HCT116 (cell line): ENCODE measurements at regions not wholly inside any gene's neighbourhood (a gene's known extent, or its start where the extent isn't known, plus 50 kb on each side); places are given as distances from the start of the nearest gene placed in this dataset.

Source experiments
- ELF1 ChIP-seq: IDR thresholded peaks from 2 replicates; pipeline ENCODE4 v1.6.1; 2012; ENCODE audit warnings: low read depth, borderline replicate concordance
- EZH2 ChIP-seq: fragments of 200-600 bp; sonication (generic); IDR thresholded peaks from 2 replicates; pipeline ENCODE4 v1.6.1; 2017; ENCODE audit warnings: antibody characterized with exemption, mixed run types
- RAD21 ChIP-seq: IDR thresholded peaks from 2 replicates; pipeline ENCODE4 v1.6.1; 2012; ENCODE audit warnings: low read depth, mild to moderate bottlenecking
- ZFX ChIP-seq: fragments of 450-650 bp; IDR thresholded peaks from 2 replicates; pipeline ENCODE4 v1.6.1; 2017
- ZNF274 ChIP-seq: fragments of 200-500 bp; sonication (Bioruptor generic); IDR thresholded peaks from 2 replicates; pipeline ENCODE4 v1.6.1; 2014; ENCODE audit warnings: mild to moderate bottlenecking, low read depth, low read length, inconsistent platforms
- TF ChIP-seq, protein P1 (sequence below), 3 experiments: fragments of 200-600 bp in 1 of 3; sonication (generic) in 1 of 3; IDR thresholded peaks in 2 of 3; conservative IDR thresholded peaks in 1 of 3; 2 replicates each; pipeline ENCODE4 v1.5.1; 2012 to 2017; ENCODE audit warnings: low read depth in 2 of 3, low read length in 2 of 3, antibody characterized with exemption in 1 of 3, borderline replicate concordance in 1 of 3, control low read depth in 1 of 3, mild to moderate bottlenecking in 1 of 3, mixed read lengths in 1 of 3, mixed run types in 1 of 3, moderate library complexity in 1 of 3; ENCODE audit not compliant: insufficient read depth in 1 of 3
- TF ChIP-seq, protein P2 (sequence below): IDR thresholded peaks from 2 replicates; pipeline ENCODE4 v1.6.1; 2012; ENCODE audit warnings: low read depth
- TF ChIP-seq, protein P3 (sequence below): IDR thresholded peaks from 2 replicates; pipeline ENCODE4 v1.6.1; 2012

GRCh38 chr4:123556526-123556925 lies 159.9 kb downstream of the SPRY1 start:
- TF ChIP-seq, protein P1, sequence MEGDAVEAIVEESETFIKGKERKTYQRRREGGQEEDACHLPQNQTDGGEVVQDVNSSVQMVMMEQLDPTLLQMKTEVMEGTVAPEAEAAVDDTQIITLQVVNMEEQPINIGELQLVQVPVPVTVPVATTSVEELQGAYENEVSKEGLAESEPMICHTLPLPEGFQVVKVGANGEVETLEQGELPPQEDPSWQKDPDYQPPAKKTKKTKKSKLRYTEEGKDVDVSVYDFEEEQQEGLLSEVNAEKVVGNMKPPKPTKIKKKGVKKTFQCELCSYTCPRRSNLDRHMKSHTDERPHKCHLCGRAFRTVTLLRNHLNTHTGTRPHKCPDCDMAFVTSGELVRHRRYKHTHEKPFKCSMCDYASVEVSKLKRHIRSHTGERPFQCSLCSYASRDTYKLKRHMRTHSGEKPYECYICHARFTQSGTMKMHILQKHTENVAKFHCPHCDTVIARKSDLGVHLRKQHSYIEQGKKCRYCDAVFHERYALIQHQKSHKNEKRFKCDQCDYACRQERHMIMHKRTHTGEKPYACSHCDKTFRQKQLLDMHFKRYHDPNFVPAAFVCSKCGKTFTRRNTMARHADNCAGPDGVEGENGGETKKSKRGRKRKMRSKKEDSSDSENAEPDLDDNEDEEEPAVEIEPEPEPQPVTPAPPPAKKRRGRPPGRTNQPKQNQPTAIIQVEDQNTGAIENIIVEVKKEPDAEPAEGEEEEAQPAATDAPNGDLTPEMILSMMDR (IDR thresholded peaks at IDR 0.05 in 2 of 3, conservative IDR thresholded peaks at IDR 0.05 in 1 of 3; ENCODE audit: borderline replicate concordance in 1 of 3, insufficient read depth in 1 of 3, low read depth in 2 of 3, low read length in 2 of 3), result no peak
- TF ChIP-seq ZFX (no peak), ZNF274 (no peak), RAD21 (no peak), ELF1 (no peak), EZH2 (no peak)
- TF ChIP-seq, protein P2, sequence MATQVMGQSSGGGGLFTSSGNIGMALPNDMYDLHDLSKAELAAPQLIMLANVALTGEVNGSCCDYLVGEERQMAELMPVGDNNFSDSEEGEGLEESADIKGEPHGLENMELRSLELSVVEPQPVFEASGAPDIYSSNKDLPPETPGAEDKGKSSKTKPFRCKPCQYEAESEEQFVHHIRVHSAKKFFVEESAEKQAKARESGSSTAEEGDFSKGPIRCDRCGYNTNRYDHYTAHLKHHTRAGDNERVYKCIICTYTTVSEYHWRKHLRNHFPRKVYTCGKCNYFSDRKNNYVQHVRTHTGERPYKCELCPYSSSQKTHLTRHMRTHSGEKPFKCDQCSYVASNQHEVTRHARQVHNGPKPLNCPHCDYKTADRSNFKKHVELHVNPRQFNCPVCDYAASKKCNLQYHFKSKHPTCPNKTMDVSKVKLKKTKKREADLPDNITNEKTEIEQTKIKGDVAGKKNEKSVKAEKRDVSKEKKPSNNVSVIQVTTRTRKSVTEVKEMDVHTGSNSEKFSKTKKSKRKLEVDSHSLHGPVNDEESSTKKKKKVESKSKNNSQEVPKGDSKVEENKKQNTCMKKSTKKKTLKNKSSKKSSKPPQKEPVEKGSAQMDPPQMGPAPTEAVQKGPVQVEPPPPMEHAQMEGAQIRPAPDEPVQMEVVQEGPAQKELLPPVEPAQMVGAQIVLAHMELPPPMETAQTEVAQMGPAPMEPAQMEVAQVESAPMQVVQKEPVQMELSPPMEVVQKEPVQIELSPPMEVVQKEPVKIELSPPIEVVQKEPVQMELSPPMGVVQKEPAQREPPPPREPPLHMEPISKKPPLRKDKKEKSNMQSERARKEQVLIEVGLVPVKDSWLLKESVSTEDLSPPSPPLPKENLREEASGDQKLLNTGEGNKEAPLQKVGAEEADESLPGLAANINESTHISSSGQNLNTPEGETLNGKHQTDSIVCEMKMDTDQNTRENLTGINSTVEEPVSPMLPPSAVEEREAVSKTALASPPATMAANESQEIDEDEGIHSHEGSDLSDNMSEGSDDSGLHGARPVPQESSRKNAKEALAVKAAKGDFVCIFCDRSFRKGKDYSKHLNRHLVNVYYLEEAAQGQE, result no peak
- TF ChIP-seq, protein P3, sequence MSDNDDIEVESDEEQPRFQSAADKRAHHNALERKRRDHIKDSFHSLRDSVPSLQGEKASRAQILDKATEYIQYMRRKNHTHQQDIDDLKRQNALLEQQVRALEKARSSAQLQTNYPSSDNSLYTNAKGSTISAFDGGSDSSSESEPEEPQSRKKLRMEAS, result no peak
